HG03521 (cell line): ENCODE measurements at regions not wholly inside any gene's neighbourhood (a gene's known extent, or its start where the extent isn't known, plus 50 kb on each side); places are given as distances from the start of the nearest gene placed in this dataset.

Experiments
- ATAC-seq: cut with Tn5 transposase; IDR thresholded peaks from one replicate; pipeline ENCODE4 v1.9.1; 2021; ENCODE audit warnings: mild to moderate bottlenecking, moderate library complexity; ENCODE audit not compliant: unreplicated experiment

- no peak for ATAC-seq
These were observed 330.1 kb upstream of the HAND2 start for GRCh38 chr4:173860094-173860493.

- no peak for ATAC-seq
These were observed 329.2 kb upstream of the HAND2 start for GRCh38 chr4:173859091-173859713.

- no peak for ATAC-seq
These were observed 328.4 kb upstream of the HAND2 start for GRCh38 chr4:173858471-173858870.

- ATAC-seq, result no peak
These were observed 327.8 kb upstream of the HAND2 start for GRCh38 chr4:173857828-173858227.

- ATAC-seq, result no peak
These were observed 325.0 kb upstream of the HAND2 start for GRCh38 chr4:173855015-173855414.

- ATAC-seq, result no peak
These were observed 322.7 kb upstream of the HAND2 start for GRCh38 chr4:173852775-173853174.

- ATAC-seq, result no peak
These were observed 315.6 kb upstream of the HAND2 start for GRCh38 chr4:173845580-173845979.

- no peak for ATAC-seq
These were observed 309.8 kb upstream of the HAND2 start for GRCh38 chr4:173839865-173840264.

- no peak for ATAC-seq
These were observed 307.5 kb upstream of the HAND2 start for GRCh38 chr4:173837517-173837916.

- ATAC-seq, result no peak
These were observed 305.9 kb upstream of the HAND2 start for GRCh38 chr4:173835903-173836302.

GRCh38 chr4:173834151-173834550, 304.1 kb upstream of the HAND2 start:
- no peak for ATAC-seq

- no peak for ATAC-seq
These were observed 299.5 kb upstream of the HAND2 start for GRCh38 chr4:173829565-173829964.

- ATAC-seq, result no peak
These were observed 297.7 kb upstream of the HAND2 start for GRCh38 chr4:173827707-173828106.

GRCh38 chr4:173821876-173822275, 291.8 kb upstream of the HAND2 start:
- ATAC-seq, result no peak

GRCh38 chr4:173821036-173821435, 291.0 kb upstream of the HAND2 start:
- no peak for ATAC-seq

- no peak for ATAC-seq
These were observed 277.3 kb upstream of the HAND2 start for GRCh38 chr4:173807347-173807746.

- ATAC-seq, result no peak
These were observed 275.9 kb upstream of the HAND2 start for GRCh38 chr4:173805884-173806283.

- ATAC-seq, result no peak
These were observed 272.6 kb upstream of the HAND2 start for GRCh38 chr4:173802662-173803022.

GRCh38 chr4:173801876-173802661, 272.0 kb upstream of the HAND2 start:
- ATAC-seq, result no peak

- ATAC-seq, result no peak
These were observed 271.3 kb upstream of the HAND2 start for GRCh38 chr4:173801361-173801760.

GRCh38 chr4:173797296-173797695, 267.3 kb upstream of the HAND2 start:
- no peak for ATAC-seq

- ATAC-seq, result no peak
These were observed 264.6 kb upstream of the HAND2 start for GRCh38 chr4:173794662-173795061.
